Inflammatory macrophage treated with lipopolysaccharide for 1 hour (primary cell): ENCODE measurements at regions not wholly inside any gene's neighbourhood (a gene's known extent, or its start where the extent isn't known, plus 50 kb on each side); places are given as distances from the start of the nearest gene placed in this dataset.
"Not testable (repeated sequence)": the region's sequence is repeated elsewhere in the genome, so short reads cannot be mapped to it uniquely, and the experiment has no call there.

Experiments
- DNase-seq, 2 donors: peaks; one replicate each; pipeline ENCODE4 v3.0.0-alpha.2; 2020 to 2022

GRCh38 chr1:222415441-222415840 lies 132.5 kb downstream of the HHIPL2 start:
- DNase-seq: no peak

GRCh38 chr1:222413991-222414549 lies 133.8 kb downstream of the HHIPL2 start:
- DNase-seq: no peak

- no peak for DNase-seq
Observed at GRCh38 chr1:222413436-222413835, 134.5 kb downstream of the HHIPL2 start.

- DNase-seq: no peak
Observed at GRCh38 chr1:222404710-222405109, 143.2 kb downstream of the HHIPL2 start.

- no peak for DNase-seq
Observed at GRCh38 chr1:222399197-222399596, 148.7 kb downstream of the HHIPL2 start.

- no peak for DNase-seq
Observed at GRCh38 chr1:222394224-222394623, 153.7 kb downstream of the HHIPL2 start.

- DNase-seq: no peak
Observed at GRCh38 chr1:222392556-222392955, 155.3 kb downstream of the HHIPL2 start.

GRCh38 chr1:222390181-222390580 lies 157.7 kb downstream of the HHIPL2 start:
- DNase-seq: no peak

GRCh38 chr1:222387007-222387814 lies 160.7 kb downstream of the HHIPL2 start:
- DNase-seq: no peak

GRCh38 chr1:222385955-222386354 lies 161.9 kb downstream of the HHIPL2 start:
- DNase-seq: no peak

- DNase-seq: no peak
Observed at GRCh38 chr1:222385262-222385661, 162.6 kb downstream of the HHIPL2 start.

GRCh38 chr1:222384531-222384930 lies 163.4 kb downstream of the HHIPL2 start:
- no peak for DNase-seq

- DNase-seq: no peak
Observed at GRCh38 chr1:222382171-222382570, 165.7 kb downstream of the HHIPL2 start.

GRCh38 chr1:222377428-222378088 lies 170.3 kb downstream of the HHIPL2 start:
- DNase-seq: no peak

GRCh38 chr1:222376791-222377190 lies 171.1 kb downstream of the HHIPL2 start:
- not testable (repeated sequence) for DNase-seq

- DNase-seq: no peak
Observed at GRCh38 chr1:222375701-222376100, 172.2 kb downstream of the HHIPL2 start.

- DNase-seq: no peak
Observed at GRCh38 chr1:222373831-222374602, 173.9 kb downstream of the HHIPL2 start.

GRCh38 chr1:222373216-222373615 lies 174.7 kb downstream of the HHIPL2 start:
- no peak for DNase-seq

GRCh38 chr1:222372221-222372620 lies 175.7 kb downstream of the HHIPL2 start:
- no peak for DNase-seq

GRCh38 chr1:222370913-222371675 lies 176.8 kb downstream of the HHIPL2 start:
- no peak for DNase-seq

GRCh38 chr1:222370081-222370912 lies 177.6 kb downstream of the HHIPL2 start:
- DNase-seq: no peak

- no peak for DNase-seq
Observed at GRCh38 chr1:222369148-222369547, 178.8 kb downstream of the HHIPL2 start.
